ENCODE measurements at regions not wholly inside any gene's neighbourhood (a gene's known extent, or its start where the extent isn't known, plus 50 kb on each side); places are given as distances from the start of the nearest gene placed in this dataset.

DNA sequence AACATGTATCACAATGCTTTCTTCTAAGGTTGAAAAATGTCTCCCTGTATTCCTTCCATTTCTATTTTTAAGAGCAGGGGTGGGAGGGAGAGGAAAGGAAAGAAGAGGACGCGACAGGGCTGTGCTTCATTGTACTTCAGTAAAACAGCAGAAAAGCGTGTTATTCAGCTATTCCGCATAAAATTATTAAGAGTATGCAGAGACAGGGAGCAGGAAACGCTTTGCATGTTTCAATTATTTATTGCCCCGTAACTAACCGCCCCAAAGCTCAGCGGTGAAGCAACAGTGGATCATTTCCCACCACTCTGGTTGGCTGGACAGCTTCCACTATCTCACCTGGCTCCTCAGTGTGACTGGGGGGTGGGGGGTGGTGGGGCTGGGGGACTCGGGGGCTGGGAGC lies 188.9 kb downstream of the TTLL2 start:
- no peak for ATAC-seq
- no peak for TF ChIP-seq ZC3H10 (CRISPR knock-in tag; IDR thresholded peaks at IDR 0.05)
- no peak for TF ChIP-seq ZNF70 (CRISPR knock-in tag; IDR thresholded peaks at IDR 0.05)
- TF ChIP-seq ISL1 (CRISPR knock-in tag; IDR thresholded peaks at IDR 0.05) = no peak
- TF ChIP-seq, protein P1, sequence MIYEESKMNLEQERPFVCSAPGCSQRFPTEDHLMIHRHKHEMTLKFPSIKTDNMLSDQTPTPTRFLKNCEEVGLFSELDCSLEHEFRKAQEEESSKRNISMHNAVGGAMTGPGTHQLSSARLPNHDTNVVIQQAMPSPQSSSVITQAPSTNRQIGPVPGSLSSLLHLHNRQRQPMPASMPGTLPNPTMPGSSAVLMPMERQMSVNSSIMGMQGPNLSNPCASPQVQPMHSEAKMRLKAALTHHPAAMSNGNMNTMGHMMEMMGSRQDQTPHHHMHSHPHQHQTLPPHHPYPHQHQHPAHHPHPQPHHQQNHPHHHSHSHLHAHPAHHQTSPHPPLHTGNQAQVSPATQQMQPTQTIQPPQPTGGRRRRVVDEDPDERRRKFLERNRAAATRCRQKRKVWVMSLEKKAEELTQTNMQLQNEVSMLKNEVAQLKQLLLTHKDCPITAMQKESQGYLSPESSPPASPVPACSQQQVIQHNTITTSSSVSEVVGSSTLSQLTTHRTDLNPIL (CRISPR knock-in tag; IDR thresholded peaks at IDR 0.05; ENCODE audit: low read depth) = no peak
- TF ChIP-seq TOX (CRISPR knock-in tag; IDR thresholded peaks at IDR 0.05; ENCODE audit: borderline replicate concordance) = no peak
- no peak for TF ChIP-seq TCF4 (CRISPR knock-in tag; IDR thresholded peaks at IDR 0.05; ENCODE audit: borderline replicate concordance)
- no peak for TF ChIP-seq OSR1 (CRISPR knock-in tag; IDR thresholded peaks at IDR 0.05)
- TF ChIP-seq GLIS3 (CRISPR knock-in tag; IDR thresholded peaks at IDR 0.05) = no peak
- no peak for TF ChIP-seq ZNF8 (CRISPR knock-in tag; IDR thresholded peaks at IDR 0.05)
- no peak for TF ChIP-seq POU6F1 (CRISPR knock-in tag; IDR thresholded peaks at IDR 0.05; ENCODE audit: borderline replicate concordance, low read depth)
- no peak for TF ChIP-seq ZFP30 (CRISPR knock-in tag; IDR thresholded peaks at IDR 0.05)

- no peak for TF ChIP-seq ESRRG (CRISPR knock-in tag; IDR thresholded peaks at IDR 0.05)
- no peak for TF ChIP-seq PATZ1 (CRISPR knock-in tag; IDR thresholded peaks at IDR 0.05; ENCODE audit: borderline replicate concordance)
- TF ChIP-seq CSDC2 (CRISPR knock-in tag; IDR thresholded peaks at IDR 0.05) = no peak
- no peak for TF ChIP-seq BACH2 (CRISPR knock-in tag; IDR thresholded peaks at IDR 0.05; ENCODE audit: borderline replicate concordance)
- no peak for TF ChIP-seq ZFP30 (CRISPR knock-in tag; IDR thresholded peaks at IDR 0.05)
- TF ChIP-seq POU6F1 (CRISPR knock-in tag; IDR thresholded peaks at IDR 0.05; ENCODE audit: borderline replicate concordance, low read depth) = no peak
- TF ChIP-seq ZFP3 (CRISPR knock-in tag; IDR thresholded peaks at IDR 0.05) = no peak
- TF ChIP-seq ARNTL (CRISPR knock-in tag; IDR thresholded peaks at IDR 0.05; ENCODE audit: borderline replicate concordance, low read depth) = no peak
- no peak for TF ChIP-seq ZNF70 (CRISPR knock-in tag; IDR thresholded peaks at IDR 0.05)
- TF ChIP-seq PPARA (CRISPR knock-in tag; IDR thresholded peaks at IDR 0.05; ENCODE audit: borderline replicate concordance) = no peak
- TF ChIP-seq TCF4 (CRISPR knock-in tag; IDR thresholded peaks at IDR 0.05; ENCODE audit: borderline replicate concordance) = no peak
- no peak for TF ChIP-seq ZNF565 (CRISPR knock-in tag; conservative IDR thresholded peaks at IDR 0.05; ENCODE audit: low read depth)
- no peak for ATAC-seq
Observed at GRCh38 chr6:167514524-167514923, 189.6 kb downstream of the TTLL2 start.

GRCh38 chr6:167515873-167516507 lies 191.1 kb downstream of the TTLL2 start:
- TF ChIP-seq RARB (CRISPR knock-in tag; IDR thresholded peaks at IDR 0.05) = no peak
- no peak for TF ChIP-seq GLIS3 (CRISPR knock-in tag; IDR thresholded peaks at IDR 0.05)
- TF ChIP-seq OSR1 (CRISPR knock-in tag; IDR thresholded peaks at IDR 0.05) = no peak
- no peak for TF ChIP-seq ARNTL (CRISPR knock-in tag; IDR thresholded peaks at IDR 0.05; ENCODE audit: borderline replicate concordance, low read depth)
- TF ChIP-seq TOX (CRISPR knock-in tag; IDR thresholded peaks at IDR 0.05; ENCODE audit: borderline replicate concordance) = no peak
- TF ChIP-seq, protein P1 (CRISPR knock-in tag; IDR thresholded peaks at IDR 0.05; ENCODE audit: low read depth) = no peak
- no peak for TF ChIP-seq ZNF8 (CRISPR knock-in tag; IDR thresholded peaks at IDR 0.05)
- TF ChIP-seq ZFP30 (CRISPR knock-in tag; IDR thresholded peaks at IDR 0.05) = no peak
- no peak for TF ChIP-seq ISL1 (CRISPR knock-in tag; IDR thresholded peaks at IDR 0.05)
- TF ChIP-seq PATZ1 (CRISPR knock-in tag; IDR thresholded peaks at IDR 0.05; ENCODE audit: borderline replicate concordance) = no peak
- TF ChIP-seq ZC3H10 (CRISPR knock-in tag; IDR thresholded peaks at IDR 0.05) = no peak
- no peak for TF ChIP-seq TCF4 (CRISPR knock-in tag; IDR thresholded peaks at IDR 0.05; ENCODE audit: borderline replicate concordance)
- TF ChIP-seq TSHZ2 (CRISPR knock-in tag; IDR thresholded peaks at IDR 0.05) = no peak
- no peak for ATAC-seq

Measured in SK-N-SH treated with all-trans-retinoic acid at 6 μM for 48 hours (cell line).